ENCODE measurements at regions not wholly inside any gene's neighbourhood (a gene's known extent, or its start where the extent isn't known, plus 50 kb on each side); places are given as distances from the start of the nearest gene placed in this dataset.

DNA sequence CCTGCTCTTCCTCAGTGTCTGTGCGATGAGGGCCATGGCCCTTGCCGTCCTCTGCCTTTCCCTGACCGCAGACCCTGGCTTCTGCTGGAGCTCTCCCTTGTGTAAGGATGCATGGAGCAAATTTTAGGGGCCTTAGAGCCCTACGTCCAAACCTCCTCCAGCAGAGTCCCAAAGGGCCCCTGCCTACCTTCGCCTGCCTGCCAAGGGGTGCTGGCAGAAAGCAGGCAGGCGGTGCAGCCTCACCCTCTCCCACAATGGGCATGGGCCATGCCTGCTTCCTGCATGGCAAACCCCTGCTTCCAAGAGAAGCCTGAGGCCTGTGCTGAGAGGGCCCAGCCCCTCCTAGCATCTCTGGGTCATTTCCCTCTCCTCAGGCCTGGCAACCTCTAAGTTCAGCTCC lies 71.3 kb upstream of the FGF3 start (continued):
- TF ChIP-seq, protein P1, sequence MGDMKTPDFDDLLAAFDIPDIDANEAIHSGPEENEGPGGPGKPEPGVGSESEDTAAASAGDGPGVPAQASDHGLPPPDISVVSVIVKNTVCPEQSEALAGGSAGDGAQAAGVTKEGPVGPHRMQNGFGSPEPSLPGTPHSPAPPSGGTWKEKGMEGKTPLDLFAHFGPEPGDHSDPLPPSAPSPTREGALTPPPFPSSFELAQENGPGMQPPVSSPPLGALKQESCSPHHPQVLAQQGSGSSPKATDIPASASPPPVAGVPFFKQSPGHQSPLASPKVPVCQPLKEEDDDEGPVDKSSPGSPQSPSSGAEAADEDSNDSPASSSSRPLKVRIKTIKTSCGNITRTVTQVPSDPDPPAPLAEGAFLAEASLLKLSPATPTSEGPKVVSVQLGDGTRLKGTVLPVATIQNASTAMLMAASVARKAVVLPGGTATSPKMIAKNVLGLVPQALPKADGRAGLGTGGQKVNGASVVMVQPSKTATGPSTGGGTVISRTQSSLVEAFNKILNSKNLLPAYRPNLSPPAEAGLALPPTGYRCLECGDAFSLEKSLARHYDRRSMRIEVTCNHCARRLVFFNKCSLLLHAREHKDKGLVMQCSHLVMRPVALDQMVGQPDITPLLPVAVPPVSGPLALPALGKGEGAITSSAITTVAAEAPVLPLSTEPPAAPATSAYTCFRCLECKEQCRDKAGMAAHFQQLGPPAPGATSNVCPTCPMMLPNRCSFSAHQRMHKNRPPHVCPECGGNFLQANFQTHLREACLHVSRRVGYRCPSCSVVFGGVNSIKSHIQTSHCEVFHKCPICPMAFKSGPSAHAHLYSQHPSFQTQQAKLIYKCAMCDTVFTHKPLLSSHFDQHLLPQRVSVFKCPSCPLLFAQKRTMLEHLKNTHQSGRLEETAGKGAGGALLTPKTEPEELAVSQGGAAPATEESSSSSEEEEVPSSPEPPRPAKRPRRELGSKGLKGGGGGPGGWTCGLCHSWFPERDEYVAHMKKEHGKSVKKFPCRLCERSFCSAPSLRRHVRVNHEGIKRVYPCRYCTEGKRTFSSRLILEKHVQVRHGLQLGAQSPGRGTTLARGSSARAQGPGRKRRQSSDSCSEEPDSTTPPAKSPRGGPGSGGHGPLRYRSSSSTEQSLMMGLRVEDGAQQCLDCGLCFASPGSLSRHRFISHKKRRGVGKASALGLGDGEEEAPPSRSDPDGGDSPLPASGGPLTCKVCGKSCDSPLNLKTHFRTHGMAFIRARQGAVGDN (IDR thresholded peaks at IDR 0.05) = no peak
- TF ChIP-seq BCLAF1 (IDR thresholded peaks at IDR 0.05) (no peak), POLR2A (IDR thresholded peaks at IDR 0.05; ENCODE audit: low read depth, low read length) (no peak)

DNA sequence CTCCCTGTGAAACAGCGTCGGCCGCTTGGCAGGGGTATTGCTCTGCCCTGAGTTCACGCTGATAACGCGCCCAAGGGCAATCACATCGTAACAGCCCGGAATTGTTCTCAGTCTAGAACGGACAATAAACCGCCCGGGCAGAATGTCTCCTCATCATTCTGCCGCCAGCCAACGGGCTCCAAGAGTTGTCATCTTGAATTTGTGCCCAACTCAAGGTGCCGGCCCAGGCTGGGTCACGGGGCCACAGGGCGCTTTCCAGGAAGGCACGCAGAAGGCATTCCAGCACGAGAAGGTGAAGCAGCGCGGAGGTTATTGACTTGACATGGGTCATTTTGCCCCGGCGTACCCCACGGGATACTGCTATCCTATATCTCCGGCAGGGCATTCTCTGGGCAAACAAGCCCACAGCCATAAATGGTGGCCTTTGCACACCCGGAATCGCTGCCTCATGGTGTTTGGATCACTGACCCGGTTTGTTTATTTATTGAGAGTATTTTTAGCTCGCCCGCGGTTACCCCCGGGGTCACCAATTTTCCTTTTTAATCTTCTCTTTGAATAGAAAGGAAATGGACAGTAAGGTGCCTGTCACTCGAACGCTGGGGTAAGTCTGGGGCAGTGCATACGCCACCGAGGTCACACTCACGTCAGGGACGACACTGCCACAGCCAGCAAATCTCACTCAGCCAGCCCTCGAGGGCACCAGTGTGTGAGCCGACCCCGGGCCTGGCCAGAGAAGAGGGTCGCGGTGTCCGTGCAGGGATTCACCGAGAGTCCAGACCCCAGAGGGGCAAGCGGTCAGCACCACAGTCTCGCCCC lies 72.4 kb upstream of the FGF3 start:
- H3K4me2 ChIP-seq (ENCODE audit: control insufficient read depth, insufficient read depth) = no peak overlapping the region
- TF ChIP-seq SIX5 (IDR thresholded peaks at IDR 0.05; ENCODE audit: low read depth, low read length, severe bottlenecking) (no peak), SIN3A (IDR thresholded peaks at IDR 0.05; ENCODE audit: low read depth, low read length) (no peak), NRF1 (conservative IDR thresholded peaks at IDR 0.05; ENCODE audit: low read depth, low read length) (no peak), NKRF (conservative IDR thresholded peaks at IDR 0.05) (no peak)
- TF ChIP-seq, protein P2, sequence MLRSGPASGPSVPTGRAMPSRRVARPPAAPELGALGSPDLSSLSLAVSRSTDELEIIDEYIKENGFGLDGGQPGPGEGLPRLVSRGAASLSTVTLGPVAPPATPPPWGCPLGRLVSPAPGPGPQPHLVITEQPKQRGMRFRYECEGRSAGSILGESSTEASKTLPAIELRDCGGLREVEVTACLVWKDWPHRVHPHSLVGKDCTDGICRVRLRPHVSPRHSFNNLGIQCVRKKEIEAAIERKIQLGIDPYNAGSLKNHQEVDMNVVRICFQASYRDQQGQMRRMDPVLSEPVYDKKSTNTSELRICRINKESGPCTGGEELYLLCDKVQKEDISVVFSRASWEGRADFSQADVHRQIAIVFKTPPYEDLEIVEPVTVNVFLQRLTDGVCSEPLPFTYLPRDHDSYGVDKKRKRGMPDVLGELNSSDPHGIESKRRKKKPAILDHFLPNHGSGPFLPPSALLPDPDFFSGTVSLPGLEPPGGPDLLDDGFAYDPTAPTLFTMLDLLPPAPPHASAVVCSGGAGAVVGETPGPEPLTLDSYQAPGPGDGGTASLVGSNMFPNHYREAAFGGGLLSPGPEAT (IDR thresholded peaks at IDR 0.05; ENCODE audit: low read depth) = no peak

More for the DNA sequence above, 72.4 kb upstream of the FGF3 start:
- no peak for DNase-seq (ENCODE audit: low read depth, low spot score)
- BruUV-seq (replicated peaks) = no TSS peak
- Histone ChIP-seq H3K27me3 (replicated peaks in 1 of 2; ENCODE audit: control insufficient read depth in 2 of 2, insufficient read depth in 2 of 2, low read length in 1 of 2) (no peaks in the 10 kb centered on the region; a peak in 1 of 4 replicates), H3K36me3 (ENCODE audit: control insufficient read depth in 2 of 2, insufficient read depth in 2 of 2, low read length in 1 of 2) (no peaks in the 10 kb centered on the region), H3K9ac (ENCODE audit: control insufficient read depth, insufficient read depth, low read length) (no peak overlapping the region), H3K4me3 (no peak overlapping the region), H3K9me3 (replicated peaks; ENCODE audit: control insufficient read depth, insufficient read depth, low read length) (no peaks in the 10 kb centered on the region), H3K79me2 (ENCODE audit: control insufficient read depth, insufficient read depth, low read length) (no peaks in the 10 kb centered on the region), H3K27ac (ENCODE audit: control insufficient read depth, insufficient read depth) (no peak overlapping the region), H4K20me1 (ENCODE audit: control insufficient read depth, insufficient read depth) (no peaks in the 10 kb centered on the region), H3K4me1 (ENCODE audit: control insufficient read depth, insufficient read depth, low read length) (no peaks in the 10 kb centered on the region), H2AFZ (ENCODE audit: control insufficient read depth, low read depth, low read length) (no peak overlapping the region)
- ChIA-PET CTCF (no interaction called here), POLR2A (no interaction called here), SMC1A (ENCODE audit: uncharacterized antibody, unreplicated experiment) (no interaction called here), RAD21 (ENCODE audit: unreplicated experiment) (no interaction called here)
- in situ Hi-C loops (cut with MboI) = no loop called here
- no peak for FAIRE-seq
- ATAC-seq = no peak
- 52% methylated on average over 46 of the region's 46 CpGs for WGBS (ENCODE audit: insufficient coverage, insufficient replicate concordance, low lambda C conversion rate, missing lambda C conversion rate)
- intact Hi-C loops (cut with micrococcal nuclease; ENCODE audit: unreplicated experiment) = no loop called here

Data from GM12878 (cell line).